Subcutaneous abdominal adipose tissue (tissue), 5 donors: ENCODE measurements at regions not wholly inside any gene's neighbourhood (a gene's known extent, or its start where the extent isn't known, plus 50 kb on each side); places are given as distances from the start of the nearest gene placed in this dataset.

ENCODE experiments used
- H3K27ac ChIP-seq: one replicate; pipeline ENCODE4 v1.7.0; 2013; ENCODE audit warnings: low read depth, mild to moderate bottlenecking, inconsistent platforms, low read length, moderate library complexity
- H3K27me3 ChIP-seq, 5 donors: one replicate each; pipeline ENCODE4 v1.7.0; 2013; ENCODE audit warnings: low read length in 5 of 5, inconsistent platforms in 1 of 5; ENCODE audit not compliant: control insufficient read depth in 5 of 5, insufficient read depth in 4 of 5
- H3K36me3 ChIP-seq, 5 donors: one replicate each; pipeline ENCODE4 v1.7.0; 2013; ENCODE audit warnings: low read length in 5 of 5; ENCODE audit not compliant: control insufficient read depth in 5 of 5, insufficient read depth in 5 of 5
- H3K4me1 ChIP-seq, 5 donors: one replicate each; pipeline ENCODE4 v1.7.0; 2013; ENCODE audit warnings: low read length in 5 of 5, mild to moderate bottlenecking in 3 of 5, moderate library complexity in 1 of 5; ENCODE audit not compliant: control insufficient read depth in 5 of 5, insufficient read depth in 5 of 5
- H3K4me3 ChIP-seq, 5 donors: one replicate each; pipeline ENCODE4 v1.7.0; 2013; ENCODE audit warnings: low read length in 5 of 5, low read depth in 1 of 5
- H3K9ac ChIP-seq, 5 donors: one replicate each; pipeline ENCODE4 v1.7.0; 2013; ENCODE audit warnings: low read length in 5 of 5, mild to moderate bottlenecking in 4 of 5, moderate library complexity in 3 of 5
- H3K9me3 ChIP-seq, 5 donors: one replicate each; pipeline ENCODE4 v1.7.0; 2013; ENCODE audit warnings: low read length in 5 of 5; ENCODE audit not compliant: control insufficient read depth in 5 of 5
- donor health status: healthy.
- donor health status: healthy.
- donor health status: healthy.
- donor health status: healthy.
- donor health status: healthy.

- H3K36me3 ChIP-seq: no peaks in the 10 kb centered on the region
- H3K4me3 ChIP-seq: no peak overlapping the region
- H3K9me3 ChIP-seq: no peaks in the 10 kb centered on the region
- peaks cover 0 to 7% (median 2%) of the 10 kb centered on the region in 5 donors for H3K27me3 ChIP-seq
- H3K27ac ChIP-seq: no peak overlapping the region
- H3K9ac ChIP-seq: no peak overlapping the region
- H3K4me1 ChIP-seq: no peaks in the 10 kb centered on the region
These were observed 95.6 kb upstream of the PHACTR3 start for GRCh38 chr20:59508729-59509128.

- Histone ChIP-seq H3K4me3 (no peak overlapping the region), H3K9ac (no peak overlapping the region), H3K4me1 (peaks cover 0 to 3% (median 0%) of the 10 kb centered on the region in 5 donors), H3K36me3 (no peaks in the 10 kb centered on the region), H3K27me3 (peaks cover 12 to 23% (median 22%) of the 10 kb centered on the region in 5 donors), H3K9me3 (no peaks in the 10 kb centered on the region), H3K27ac (no peak overlapping the region)
These were observed 91.7 kb upstream of the PHACTR3 start for GRCh38 chr20:59512651-59513050.

- H3K27ac ChIP-seq: no peak overlapping the region
- no peak overlapping the region for H3K9ac ChIP-seq
- no peaks in the 10 kb centered on the region for H3K9me3 ChIP-seq
- H3K36me3 ChIP-seq: no peaks in the 10 kb centered on the region
- no peak overlapping the region for H3K4me3 ChIP-seq
- H3K4me1 ChIP-seq: peaks cover 0 to 3% (median 0%) of the 10 kb centered on the region in 5 donors
- H3K27me3 ChIP-seq: peaks cover 12 to 36% (median 33%) of the 10 kb centered on the region in 5 donors
These were observed 89.8 kb upstream of the PHACTR3 start for GRCh38 chr20:59514554-59514953.

GRCh38 chr20:59515013-59515905, 89.1 kb upstream of the PHACTR3 start:
- Histone ChIP-seq H3K27me3 (peaks cover 12 to 43% (median 33%) of the 10 kb centered on the region in 5 donors), H3K4me1 (peaks cover 0 to 3% (median 0%) of the 10 kb centered on the region in 5 donors), H3K9ac (no peak overlapping the region), H3K27ac (no peak overlapping the region), H3K9me3 (no peaks in the 10 kb centered on the region), H3K36me3 (no peaks in the 10 kb centered on the region), H3K4me3 (no peak overlapping the region)

GRCh38 chr20:59515906-59516209, 88.5 kb upstream of the PHACTR3 start:
- H3K27me3 ChIP-seq: peaks cover 12 to 46% (median 33%) of the 10 kb centered on the region in 5 donors
- H3K36me3 ChIP-seq: no peaks in the 10 kb centered on the region
- no peak overlapping the region for H3K27ac ChIP-seq
- H3K9me3 ChIP-seq: no peaks in the 10 kb centered on the region
- no peak overlapping the region for H3K4me3 ChIP-seq
- no peak overlapping the region for H3K9ac ChIP-seq
- peaks cover 0 to 3% (median 0%) of the 10 kb centered on the region in 5 donors for H3K4me1 ChIP-seq

GRCh38 chr20:59518881-59519706, 85.2 kb upstream of the PHACTR3 start:
- Histone ChIP-seq H3K4me1 (peaks cover 0 to 3% (median 0%) of the 10 kb centered on the region in 5 donors), H3K27ac (no peak overlapping the region), H3K9ac (no peak overlapping the region), H3K27me3 (peaks cover 12 to 41% (median 32%) of the 10 kb centered on the region in 5 donors), H3K9me3 (no peaks in the 10 kb centered on the region), H3K36me3 (no peaks in the 10 kb centered on the region), H3K4me3 (no peak overlapping the region)

GRCh38 chr20:59519707-59520014, 84.7 kb upstream of the PHACTR3 start:
- no peaks in the 10 kb centered on the region for H3K9me3 ChIP-seq
- H3K36me3 ChIP-seq: no peaks in the 10 kb centered on the region
- peaks cover 0 to 3% (median 0%) of the 10 kb centered on the region in 5 donors for H3K4me1 ChIP-seq
- H3K27ac ChIP-seq: no peak overlapping the region
- H3K4me3 ChIP-seq: no peak overlapping the region
- H3K9ac ChIP-seq: no peak overlapping the region
- peaks cover 6 to 37% (median 27%) of the 10 kb centered on the region in 5 donors for H3K27me3 ChIP-seq

GRCh38 chr20:59520814-59521213, 83.5 kb upstream of the PHACTR3 start:
- Histone ChIP-seq H3K4me1 (peaks cover 0 to 3% (median 0%) of the 10 kb centered on the region in 5 donors), H3K27ac (no peak overlapping the region), H3K9ac (no peak overlapping the region), H3K9me3 (no peaks in the 10 kb centered on the region), H3K27me3 (peaks cover 0 to 31% (median 21%) of the 10 kb centered on the region in 5 donors), H3K4me3 (no peak overlapping the region), H3K36me3 (no peaks in the 10 kb centered on the region)

GRCh38 chr20:59525500-59526241, 78.7 kb upstream of the PHACTR3 start:
- Histone ChIP-seq H3K36me3 (no peaks in the 10 kb centered on the region), H3K27me3 (peaks cover 18 to 28% (median 23%) of the 10 kb centered on the region in 5 donors), H3K9me3 (no peaks in the 10 kb centered on the region), H3K4me3 (no peak overlapping the region), H3K27ac (no peak overlapping the region), H3K4me1 (peaks cover 0 to 3% (median 0%) of the 10 kb centered on the region in 5 donors), H3K9ac (no peak overlapping the region)
